NB4 (cell line): ENCODE measurements at regions not wholly inside any gene's neighbourhood (a gene's known extent, or its start where the extent isn't known, plus 50 kb on each side); places are given as distances from the start of the nearest gene placed in this dataset.

Experiments used
- POLR2A ChIP-seq: IDR thresholded peaks from 2 replicates; pipeline ENCODE4 v1.6.1; 2011; ENCODE audit warnings: mild to moderate bottlenecking; ENCODE audit not compliant: insufficient read length; ENCODE audit errors: extremely low read depth
- TF ChIP-seq, protein P1 (sequence below): IDR thresholded peaks from one replicate; pipeline ENCODE4 v1.5.1; 2012; ENCODE audit warnings: low read depth, low read length

DNA sequence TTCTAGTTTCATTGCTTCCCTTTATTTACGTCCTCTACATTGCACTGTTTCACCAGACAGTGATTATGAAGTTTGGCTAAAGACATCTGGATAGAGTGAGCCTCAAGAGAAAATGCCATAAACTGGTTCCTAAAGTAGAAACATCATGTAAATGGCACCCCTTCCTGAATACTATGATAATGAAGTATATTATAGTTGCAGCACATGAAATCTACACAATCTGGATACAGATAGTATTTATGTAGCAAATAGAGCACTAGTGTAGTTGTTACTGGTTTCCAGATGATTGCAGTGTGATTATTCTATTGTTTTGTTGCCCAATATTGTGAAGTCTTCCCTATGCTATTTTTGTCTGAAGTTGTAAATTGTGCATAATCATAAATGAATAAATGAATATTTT lies 2786.9 kb upstream of the PCDH20 start:
- TF ChIP-seq, protein P1, sequence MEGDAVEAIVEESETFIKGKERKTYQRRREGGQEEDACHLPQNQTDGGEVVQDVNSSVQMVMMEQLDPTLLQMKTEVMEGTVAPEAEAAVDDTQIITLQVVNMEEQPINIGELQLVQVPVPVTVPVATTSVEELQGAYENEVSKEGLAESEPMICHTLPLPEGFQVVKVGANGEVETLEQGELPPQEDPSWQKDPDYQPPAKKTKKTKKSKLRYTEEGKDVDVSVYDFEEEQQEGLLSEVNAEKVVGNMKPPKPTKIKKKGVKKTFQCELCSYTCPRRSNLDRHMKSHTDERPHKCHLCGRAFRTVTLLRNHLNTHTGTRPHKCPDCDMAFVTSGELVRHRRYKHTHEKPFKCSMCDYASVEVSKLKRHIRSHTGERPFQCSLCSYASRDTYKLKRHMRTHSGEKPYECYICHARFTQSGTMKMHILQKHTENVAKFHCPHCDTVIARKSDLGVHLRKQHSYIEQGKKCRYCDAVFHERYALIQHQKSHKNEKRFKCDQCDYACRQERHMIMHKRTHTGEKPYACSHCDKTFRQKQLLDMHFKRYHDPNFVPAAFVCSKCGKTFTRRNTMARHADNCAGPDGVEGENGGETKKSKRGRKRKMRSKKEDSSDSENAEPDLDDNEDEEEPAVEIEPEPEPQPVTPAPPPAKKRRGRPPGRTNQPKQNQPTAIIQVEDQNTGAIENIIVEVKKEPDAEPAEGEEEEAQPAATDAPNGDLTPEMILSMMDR, result no peak
- TF ChIP-seq POLR2A, result no peak
